Upper lobe of right lung (tissue), 1 donor: ENCODE measurements at regions not wholly inside any gene's neighbourhood (a gene's known extent, or its start where the extent isn't known, plus 50 kb on each side); places are given as distances from the start of the nearest gene placed in this dataset.
"Not testable (repeated sequence)": the region's sequence is repeated elsewhere in the genome, so short reads cannot be mapped to it uniquely, and the experiment has no call there.

ENCODE experiments used
- ATAC-seq: fragments of 200-7000 bp; cut with Tn5 transposase; one replicate; pipeline ENCODE4 v1.9.1; 2020; ENCODE audit warnings: mild to moderate bottlenecking, moderate library complexity
- DNase-seq: peaks from one replicate; pipeline ENCODE4 v3.0.0-alpha.2; 2020
- H3K27ac ChIP-seq: fragments of 200-600 bp; one replicate; pipeline ENCODE4 v1.8.0; 2022
- H3K27me3 ChIP-seq: fragments of 200-600 bp; one replicate; pipeline ENCODE4 v1.8.0; 2022; ENCODE audit warnings: mild to moderate bottlenecking
- H3K36me3 ChIP-seq: fragments of 200-600 bp; one replicate; pipeline ENCODE4 v1.8.0; 2022
- H3K4me1 ChIP-seq: fragments of 200-600 bp; one replicate; pipeline ENCODE4 v1.8.0; 2022
- H3K4me3 ChIP-seq: fragments of 200-600 bp; one replicate; pipeline ENCODE4 v1.8.0; 2022; ENCODE audit warnings: mild to moderate bottlenecking
- H3K9me3 ChIP-seq: fragments of 200-600 bp; one replicate; pipeline ENCODE4 v1.8.0; 2022
- intact Hi-C: fragments of 100-400 bp; cut with DNase I; formaldehyde crosslinking; loops from one replicate; pipeline ENCODE4 v1.11.0; 2022
- TF ChIP-seq, protein P1 (sequence below): fragments of 200-600 bp; IDR thresholded peaks from one replicate; pipeline ENCODE4 v1.8.0; 2022; ENCODE audit warnings: antibody characterized with exemption
- donor health status: DM: no; HTN: yes; CAD: no; lungs with severe emphysema.

DNA sequence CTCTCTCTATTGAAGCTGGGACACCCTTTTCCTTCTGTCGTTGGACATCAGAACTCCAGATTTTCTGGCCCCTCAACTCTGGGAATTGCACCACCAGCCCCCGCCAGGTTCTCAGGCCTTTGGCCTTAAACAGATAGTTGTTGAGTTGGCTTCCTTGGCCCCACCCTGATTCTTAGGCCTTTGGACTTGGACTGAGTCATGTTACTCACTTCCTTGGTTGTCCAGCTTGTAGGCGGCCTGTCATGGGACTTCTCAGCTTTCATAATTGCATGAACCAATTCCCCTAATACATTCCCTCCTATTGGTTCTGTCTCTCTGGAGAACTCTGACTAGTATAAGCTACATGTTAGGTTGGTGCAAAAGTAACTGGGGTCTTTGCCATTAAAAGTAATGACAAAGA lies 195.7 kb downstream of the GPAT3 start:
- H3K9me3 ChIP-seq, result no peaks in the 10 kb centered on the region
- intact Hi-C loops, result no loop called here
- ATAC-seq, result peak; percentile 80
- TF ChIP-seq, protein P1, sequence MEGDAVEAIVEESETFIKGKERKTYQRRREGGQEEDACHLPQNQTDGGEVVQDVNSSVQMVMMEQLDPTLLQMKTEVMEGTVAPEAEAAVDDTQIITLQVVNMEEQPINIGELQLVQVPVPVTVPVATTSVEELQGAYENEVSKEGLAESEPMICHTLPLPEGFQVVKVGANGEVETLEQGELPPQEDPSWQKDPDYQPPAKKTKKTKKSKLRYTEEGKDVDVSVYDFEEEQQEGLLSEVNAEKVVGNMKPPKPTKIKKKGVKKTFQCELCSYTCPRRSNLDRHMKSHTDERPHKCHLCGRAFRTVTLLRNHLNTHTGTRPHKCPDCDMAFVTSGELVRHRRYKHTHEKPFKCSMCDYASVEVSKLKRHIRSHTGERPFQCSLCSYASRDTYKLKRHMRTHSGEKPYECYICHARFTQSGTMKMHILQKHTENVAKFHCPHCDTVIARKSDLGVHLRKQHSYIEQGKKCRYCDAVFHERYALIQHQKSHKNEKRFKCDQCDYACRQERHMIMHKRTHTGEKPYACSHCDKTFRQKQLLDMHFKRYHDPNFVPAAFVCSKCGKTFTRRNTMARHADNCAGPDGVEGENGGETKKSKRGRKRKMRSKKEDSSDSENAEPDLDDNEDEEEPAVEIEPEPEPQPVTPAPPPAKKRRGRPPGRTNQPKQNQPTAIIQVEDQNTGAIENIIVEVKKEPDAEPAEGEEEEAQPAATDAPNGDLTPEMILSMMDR, result no peak
- H3K4me1 ChIP-seq, result no peaks in the 10 kb centered on the region
- H3K27me3 ChIP-seq, result no peaks in the 10 kb centered on the region
- H3K36me3 ChIP-seq, result no peaks in the 10 kb centered on the region
- no peak overlapping the region for H3K27ac ChIP-seq
- H3K4me3 ChIP-seq, result no peak overlapping the region
- DNase-seq, result no peak

DNA sequence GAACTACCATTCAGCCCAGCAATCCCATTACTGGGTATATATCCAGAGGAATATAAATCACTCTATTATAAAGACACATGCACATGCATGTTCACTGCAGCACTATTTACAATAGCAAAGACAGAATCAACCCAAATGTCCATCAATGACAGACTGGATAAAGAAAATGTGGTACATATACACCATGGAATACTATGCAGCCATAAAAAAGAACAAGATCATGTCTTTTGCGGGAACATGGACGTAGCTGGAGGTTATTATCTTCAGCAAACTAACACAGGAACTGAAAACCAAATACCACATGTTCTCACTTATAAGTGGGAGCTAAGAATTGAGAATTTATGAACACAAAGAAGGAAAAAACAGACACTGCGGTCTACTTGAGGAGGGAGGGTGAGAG lies 195.1 kb downstream of the GPAT3 start:
- H3K27me3 ChIP-seq, H3K4me3 ChIP-seq, DNase-seq, H3K4me1 ChIP-seq, H3K27ac ChIP-seq, ATAC-seq, H3K36me3 ChIP-seq, intact Hi-C loops, H3K9me3 ChIP-seq: not testable (repeated sequence)

GRCh38 chr4:83728191-83728590 lies 192.3 kb downstream of the GPAT3 start:
- no peaks in the 10 kb centered on the region for H3K9me3 ChIP-seq
- DNase-seq (no peak), ATAC-seq (no peak)
- intact Hi-C loops, result no loop called here
- no peaks in the 10 kb centered on the region for H3K4me1 ChIP-seq
- no peaks in the 10 kb centered on the region for H3K27me3 ChIP-seq
- no peak overlapping the region for H3K27ac ChIP-seq
- H3K4me3 ChIP-seq, result no peak overlapping the region
- H3K36me3 ChIP-seq, result no peaks in the 10 kb centered on the region
- TF ChIP-seq, protein P1, result no peak

DNA sequence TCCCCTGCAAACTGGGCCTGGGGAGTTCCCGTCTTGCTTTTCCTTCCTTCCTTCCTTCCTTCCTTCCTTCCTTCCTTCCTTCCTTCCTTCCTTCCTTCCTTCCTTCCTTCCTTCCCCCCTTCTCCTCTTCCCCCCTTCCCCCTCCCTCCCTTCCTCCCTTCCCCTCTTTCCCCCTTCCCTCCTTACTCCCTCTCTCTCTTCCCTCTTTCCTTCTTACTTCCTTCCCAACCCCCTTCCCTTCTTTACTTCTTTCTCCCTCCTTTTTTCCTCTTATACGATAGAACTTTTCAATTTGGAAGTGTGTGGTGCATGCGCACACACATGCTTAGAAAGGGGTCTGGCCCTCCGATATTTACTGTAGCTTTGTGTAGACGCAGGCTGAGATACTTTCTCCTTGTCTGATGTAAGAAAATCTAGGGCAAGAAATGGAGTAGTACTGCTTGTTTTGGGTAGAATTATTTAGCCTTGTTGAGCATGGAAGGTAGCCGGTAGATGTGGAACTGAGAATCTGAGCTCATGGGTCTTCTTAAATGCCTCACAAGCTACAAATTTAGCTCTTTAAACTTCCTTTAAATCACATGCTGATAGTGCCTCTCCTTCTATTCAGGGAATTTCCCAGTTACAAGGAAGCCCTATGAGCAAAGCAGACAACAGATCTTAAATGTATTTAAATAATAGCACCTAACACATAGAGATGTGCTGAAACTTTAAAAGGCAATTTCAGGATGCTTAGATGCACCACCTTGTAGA lies 189.6 kb downstream of the GPAT3 start:
- TF ChIP-seq, protein P1, result no peak
- H3K9me3 ChIP-seq, result no peaks in the 10 kb centered on the region
- intact Hi-C loops, result no loop called here
- no peaks in the 10 kb centered on the region for H3K36me3 ChIP-seq
- DNase-seq (no peak), ATAC-seq (no peak)
- H3K27me3 ChIP-seq, result no peaks in the 10 kb centered on the region
- H3K4me1 ChIP-seq, result no peaks in the 10 kb centered on the region
- H3K27ac ChIP-seq, result no peak overlapping the region
- no peak overlapping the region for H3K4me3 ChIP-seq

- TF ChIP-seq, protein P1, result no peak
- intact Hi-C loops, result no loop called here
- no peak for DNase-seq
- Histone ChIP-seq H3K36me3 (no peaks in the 10 kb centered on the region), H3K4me3 (no peak overlapping the region), H3K27me3 (no peaks in the 10 kb centered on the region), H3K4me1 (no peaks in the 10 kb centered on the region), H3K27ac (no peak overlapping the region), H3K9me3 (no peaks in the 10 kb centered on the region)
- ATAC-seq, result no peak
Measured at GRCh38 chr4:83724485-83725335, 188.8 kb downstream of the GPAT3 start.

DNA sequence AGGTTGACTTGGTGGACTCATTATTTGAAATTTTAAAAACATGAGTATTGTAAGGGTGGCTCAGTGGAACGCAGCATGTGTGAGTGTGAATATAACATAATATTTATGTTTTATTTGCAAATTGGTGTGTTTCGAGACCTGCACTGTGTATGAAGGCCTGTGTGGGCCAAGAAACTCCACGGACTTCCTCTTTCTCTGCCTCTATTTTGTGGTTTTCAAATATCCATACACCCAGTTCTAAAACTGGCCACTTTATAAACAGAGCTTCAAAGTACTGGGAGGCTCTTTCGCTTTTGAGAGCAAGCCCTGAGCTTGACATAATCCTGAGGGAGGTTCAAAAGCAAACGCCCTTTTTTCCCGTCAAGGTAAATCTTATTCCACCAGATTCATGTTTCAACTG lies 187.7 kb downstream of the GPAT3 start:
- Histone ChIP-seq H3K36me3 (no peaks in the 10 kb centered on the region), H3K9me3 (no peaks in the 10 kb centered on the region), H3K4me3 (no peak overlapping the region), H3K4me1 (no peaks in the 10 kb centered on the region), H3K27me3 (no peaks in the 10 kb centered on the region), H3K27ac (no peak overlapping the region)
- ATAC-seq (peak; percentile 58), DNase-seq (no peak)
- intact Hi-C loops, result no loop called here
- TF ChIP-seq, protein P1, result no peak
